ENCODE measurements at regions not wholly inside any gene's neighbourhood (a gene's known extent, or its start where the extent isn't known, plus 50 kb on each side); places are given as distances from the start of the nearest gene placed in this dataset.
"Not testable (repeated sequence)": the region's sequence is repeated elsewhere in the genome, so short reads cannot be mapped to it uniquely, and the experiment has no call there.

DNA sequence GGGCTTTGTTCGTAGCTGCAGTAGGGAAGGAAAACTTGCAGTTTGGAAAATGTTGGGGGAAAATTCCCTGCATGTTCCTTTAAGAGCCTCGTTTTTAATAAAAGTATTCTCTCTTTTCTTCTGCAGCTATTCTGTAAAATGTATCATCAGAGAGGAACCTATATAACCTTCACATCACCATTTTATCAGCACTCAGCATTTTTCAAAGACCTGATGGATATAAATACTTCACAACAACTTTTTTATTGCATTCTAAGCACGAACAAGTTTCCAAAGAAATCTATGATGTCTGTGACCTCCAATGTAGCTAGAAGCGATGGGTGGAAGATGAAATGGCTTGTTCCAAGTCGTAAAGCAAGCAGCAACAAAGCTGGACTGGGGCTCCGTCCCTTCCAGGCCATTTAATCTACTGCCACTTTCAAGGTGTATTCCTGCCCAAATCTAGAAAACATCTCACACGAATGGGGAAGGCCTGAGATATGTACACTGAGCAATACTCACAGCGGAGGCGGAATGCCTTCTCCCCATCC, 84.0 kb downstream of the NSUN2 start:
- H3K27me3 Mint-ChIP-seq: peaks cover 20% of the 10 kb centered on the region
- no peaks in the 10 kb centered on the region for H3K4me1 Mint-ChIP-seq
- no peak overlapping the region for H3K27ac Mint-ChIP-seq
- ATAC-seq (no peak), DNase-seq (no peak)
- H3K9me3 Mint-ChIP-seq: peaks cover 0 to 6% of the 10 kb centered on the region in 2 donors
- no peak overlapping the region for H3K4me3 Mint-ChIP-seq

DNA sequence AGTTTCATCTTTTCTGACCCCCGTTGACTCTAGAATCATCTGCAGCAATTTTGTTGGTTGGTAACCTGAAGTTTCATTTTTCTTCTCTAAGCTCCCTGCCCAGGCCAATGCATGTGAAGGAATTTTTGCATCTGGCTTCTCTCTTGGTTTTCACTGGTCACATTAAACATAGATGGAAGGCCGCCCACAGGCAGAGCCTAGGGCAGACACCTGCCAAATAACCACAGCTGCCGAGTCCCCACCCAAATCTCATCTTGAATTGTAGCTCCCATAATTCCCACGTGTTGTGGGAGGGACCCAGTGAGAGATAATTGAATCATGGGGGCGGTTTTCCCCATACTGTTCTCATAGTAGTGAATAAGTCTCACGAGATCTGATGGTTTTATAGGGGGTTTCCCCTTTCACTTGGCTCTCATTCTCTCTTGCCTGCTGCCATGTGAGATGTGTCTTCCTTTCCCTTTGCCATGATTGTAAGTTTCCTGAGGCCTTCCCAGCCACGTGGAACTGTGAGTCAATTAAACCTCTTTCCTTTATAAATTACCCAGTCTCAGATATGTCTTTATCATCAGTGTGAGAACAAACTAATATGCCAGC, 84.8 kb downstream of the NSUN2 start:
- not testable (repeated sequence) for H3K9me3 Mint-ChIP-seq, ATAC-seq, H3K27ac Mint-ChIP-seq, DNase-seq, H3K4me3 Mint-ChIP-seq, H3K4me1 Mint-ChIP-seq
- peaks cover 20% of the 10 kb centered on the region for H3K27me3 Mint-ChIP-seq

DNA sequence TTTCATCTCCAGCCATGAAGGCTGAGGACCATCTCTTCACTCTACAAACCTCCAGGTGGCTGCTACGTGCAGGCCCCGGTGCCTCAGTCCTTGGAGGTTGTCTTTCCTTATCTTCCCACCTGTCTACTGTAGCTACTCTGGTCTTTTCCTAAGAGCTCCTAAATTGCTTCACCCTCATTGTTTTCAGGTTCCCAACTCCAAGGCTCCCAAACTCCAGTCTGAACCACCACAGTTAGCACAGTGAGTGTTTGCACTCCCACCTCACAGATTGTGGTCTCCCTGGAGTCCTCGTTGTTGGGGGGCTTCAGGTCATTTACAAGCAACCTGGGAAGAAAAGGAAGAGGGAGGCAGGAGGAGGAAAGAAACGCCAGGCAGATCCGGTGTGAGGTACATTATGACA, 85.3 kb downstream of the NSUN2 start:
- no peak overlapping the region for H3K4me3 Mint-ChIP-seq
- no peak for ATAC-seq
- peaks cover 0 to 6% of the 10 kb centered on the region in 2 donors for H3K9me3 Mint-ChIP-seq
- peaks cover 20% of the 10 kb centered on the region for H3K27me3 Mint-ChIP-seq
- H3K27ac Mint-ChIP-seq: no peak overlapping the region
- no peak for DNase-seq
- H3K4me1 Mint-ChIP-seq: no peaks in the 10 kb centered on the region

DNA sequence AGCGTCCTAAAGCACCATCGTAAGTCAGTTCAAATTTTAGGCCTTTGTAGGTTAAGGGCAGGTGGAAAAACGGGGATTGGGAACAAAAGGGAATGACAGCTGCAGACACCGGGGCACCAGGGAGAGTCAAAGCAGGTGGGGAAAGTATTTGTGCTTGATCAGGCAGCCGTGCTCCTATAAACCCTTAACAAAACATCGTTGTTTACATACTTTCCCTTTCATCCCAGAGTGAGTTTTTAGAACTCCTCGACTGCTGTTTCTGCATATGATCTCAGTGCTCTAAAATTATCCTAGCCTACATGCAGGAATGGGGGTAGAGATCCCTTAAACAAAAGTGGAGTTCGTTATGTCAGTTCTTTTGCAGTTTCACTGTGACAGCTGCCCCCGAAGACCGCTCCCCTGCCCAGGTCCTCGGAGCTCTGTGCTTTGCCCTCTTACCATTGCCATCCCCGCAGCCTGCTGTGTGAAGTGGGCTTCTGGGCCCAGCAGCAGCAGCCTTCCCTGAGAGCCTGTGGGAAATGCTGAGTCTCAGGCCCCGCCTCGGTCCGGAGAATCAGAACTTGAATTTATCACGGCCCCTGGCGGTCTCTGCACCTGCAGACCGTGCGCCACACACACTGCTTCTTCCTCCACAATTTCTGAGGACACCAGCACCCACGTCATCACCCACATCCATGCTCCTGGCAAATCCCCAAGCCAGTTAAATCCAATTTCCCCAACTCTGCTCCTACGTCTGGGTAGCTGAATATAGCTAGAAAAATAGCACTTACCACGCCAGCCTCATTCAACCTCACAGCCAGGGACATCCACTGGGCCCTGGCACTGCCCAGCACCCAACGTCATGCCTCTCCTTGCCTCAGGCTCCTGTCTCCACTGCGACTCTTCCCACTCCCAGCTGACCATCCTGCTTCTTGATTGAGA, 86.8 kb downstream of the NSUN2 start:
- no peak for ATAC-seq
- Mint-ChIP-seq H3K4me1 (no peaks in the 10 kb centered on the region), H3K9me3 (peaks cover 0 to 6% of the 10 kb centered on the region in 2 donors), H3K27ac (no peak overlapping the region), H3K27me3 (peaks cover 20% of the 10 kb centered on the region), H3K4me3 (no peak overlapping the region)
- no peak for DNase-seq

DNA sequence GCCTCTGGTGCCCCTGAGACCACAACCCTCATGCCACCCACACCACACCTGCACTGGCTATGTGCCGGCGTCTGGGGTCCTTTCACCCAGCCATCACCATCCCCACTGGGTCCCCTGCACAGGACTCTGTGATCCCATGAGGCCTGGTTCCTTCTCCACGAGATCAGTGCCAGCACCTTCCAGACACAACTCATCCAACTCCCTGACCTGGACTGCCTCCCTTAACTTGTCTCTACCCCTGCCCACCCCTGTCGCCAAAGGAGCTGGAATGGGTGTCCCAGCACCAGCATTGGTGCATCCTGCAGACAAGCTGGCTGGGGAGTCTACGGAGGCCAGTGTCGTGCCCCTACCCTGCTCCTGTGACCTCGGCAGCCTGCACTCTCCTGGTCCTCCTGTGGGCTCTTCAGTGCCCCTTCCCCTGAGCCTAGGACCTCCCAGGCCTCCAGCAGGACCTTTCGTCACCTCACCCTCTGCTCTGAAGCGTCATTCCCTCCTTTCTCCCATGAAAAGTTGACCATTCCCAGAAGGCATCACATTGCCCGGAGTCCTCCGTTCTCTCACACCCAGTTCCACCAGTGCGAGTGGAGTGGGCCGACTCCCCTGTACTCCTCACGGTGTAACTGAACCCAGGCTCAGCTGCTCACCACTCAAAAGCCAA, 87.7 kb downstream of the NSUN2 start:
- peaks cover 20% of the 10 kb centered on the region for H3K27me3 Mint-ChIP-seq
- H3K4me3 Mint-ChIP-seq: no peak overlapping the region
- peaks cover 0 to 6% of the 10 kb centered on the region in 2 donors for H3K9me3 Mint-ChIP-seq
- no peak for DNase-seq
- no peaks in the 10 kb centered on the region for H3K4me1 Mint-ChIP-seq
- peak; percentile 35 for ATAC-seq
- peak overlapping the region in 1 of 2 donors; percentile 7 for H3K27ac Mint-ChIP-seq

- Mint-ChIP-seq H3K27me3 (peaks cover 20% of the 10 kb centered on the region), H3K4me3 (no peak overlapping the region), H3K4me1 (no peaks in the 10 kb centered on the region), H3K9me3 (peaks cover 0 to 6% of the 10 kb centered on the region in 2 donors), H3K27ac (no peak overlapping the region)
- no peak for ATAC-seq
- no peak for DNase-seq
These were observed 88.3 kb downstream of the NSUN2 start for GRCh38 chr5:6544561-6544935.

Measured in stimulated activated naive CD8-positive, alpha-beta T cell treated with anti-CD3 and anti-CD28 coated beads, Interleukin-15, amount 100 ng/mL, for 72 hours (primary cell).